K562 (cell line): ENCODE measurements at regions not wholly inside any gene's neighbourhood (a gene's known extent, or its start where the extent isn't known, plus 50 kb on each side); places are given as distances from the start of the nearest gene placed in this dataset.

Experiments
- BRCA1 ChIP-seq, 2 experiments: fragments of 450-650 bp in 1 of 2; sonication (generic) in 1 of 2; formaldehyde crosslinking in 1 of 2; IDR thresholded peaks; 2 replicates each; pipeline versions ENCODE4 v1.5.0 to v1.6.1; 2017 to 2020; ENCODE audit warnings: mild to moderate bottlenecking in 1 of 2, missing genetic modification reagents in 1 of 2
- CTCF ChIP-seq, 3 experiments: IDR thresholded peaks in 2 of 3; conservative IDR thresholded peaks in 1 of 3; 2 replicates each; pipeline ENCODE4 v1.5.1; 2011 to 2012; ENCODE audit warnings: low read length in 3 of 3, mild to moderate bottlenecking in 3 of 3, control low read depth in 2 of 3, improper control_type of control experiment in 1 of 3, inconsistent platforms in 1 of 3, low read depth in 1 of 3, mixed read lengths in 1 of 3, moderate library complexity in 1 of 3; ENCODE audit not compliant: insufficient read depth in 2 of 3
- ESRRB ChIP-seq: fragments of 250-450 bp; sonication (Bioruptor Pico); IDR thresholded peaks from 2 replicates; pipeline ENCODE4 v1.5.0; 2020; ENCODE audit warnings: mild to moderate bottlenecking, moderate library complexity, borderline replicate concordance
- ETV5 ChIP-seq: sonication (generic); formaldehyde crosslinking; IDR thresholded peaks from 2 replicates; pipeline ENCODE4 v1.4.0; 2020; ENCODE audit warnings: low read depth, mild to moderate bottlenecking, missing genetic modification reagents
- HINFP ChIP-seq: fragments of 450-650 bp; conservative IDR thresholded peaks from 2 replicates; pipeline ENCODE4 v1.6.1; 2016; ENCODE audit warnings: missing genetic modification characterization, low read depth, mild to moderate bottlenecking, control low read depth, missing compliant biosample characterization
- PTRF ChIP-seq: fragments of 450-650 bp; IDR thresholded peaks from 2 replicates; pipeline ENCODE4 v1.6.1; 2016; ENCODE audit warnings: mild to moderate bottlenecking, missing genetic modification characterization, missing compliant biosample characterization
- RNF2 ChIP-seq: sonication (generic); IDR thresholded peaks from 2 replicates; pipeline ENCODE4 v1.6.1; 2016
- SPI1 ChIP-seq: IDR thresholded peaks from 2 replicates; pipeline ENCODE4 v1.6.1; 2011; ENCODE audit warnings: low read depth, low read length, control low read depth, borderline replicate concordance
- STAT5B ChIP-seq: fragments of 250-450 bp; sonication (Bioruptor Pico); IDR thresholded peaks from 2 replicates; pipeline ENCODE4 v1.8.0; 2021; ENCODE audit warnings: mild to moderate bottlenecking, inconsistent platforms
- ZC3H8 ChIP-seq: fragments of 450-650 bp; IDR thresholded peaks from 2 replicates; pipeline ENCODE4 v1.6.1; 2017
- ZNF785 ChIP-seq: fragments of 250-450 bp; sonication (Bioruptor Pico); IDR thresholded peaks from 2 replicates; pipeline ENCODE4 v1.4.0; 2020; ENCODE audit warnings: mild to moderate bottlenecking

- TF ChIP-seq BRCA1 (IDR thresholded peaks at IDR 0.05) (no peak), BRCA1 (CRISPR knock-in tag; IDR thresholded peaks at IDR 0.05) (no peak), ESRRB (CRISPR knock-in tag) (no peak), ZC3H8 (no peak), RNF2 (no peak), PTRF (tag) (no peak), SPI1 (no peak), CTCF (IDR thresholded peaks at IDR 0.05 in 2 of 3, conservative IDR thresholded peaks at IDR 0.05 in 1 of 3; ENCODE audit: insufficient read depth in 2 of 3, low read depth in 1 of 3, low read length in 3 of 3) (no peak), ETV5 (CRISPR knock-in tag) (no peak), STAT5B (no peak), HINFP (tag) (no peak), ZNF785 (CRISPR knock-in tag) (no peak)
Observed at GRCh38 chr1:181335631-181336030, 147.7 kb upstream of the CACNA1E start.
